ENCODE measurements at regions not wholly inside any gene's neighbourhood (a gene's known extent, or its start where the extent isn't known, plus 50 kb on each side); places are given as distances from the start of the nearest gene placed in this dataset.

DNA sequence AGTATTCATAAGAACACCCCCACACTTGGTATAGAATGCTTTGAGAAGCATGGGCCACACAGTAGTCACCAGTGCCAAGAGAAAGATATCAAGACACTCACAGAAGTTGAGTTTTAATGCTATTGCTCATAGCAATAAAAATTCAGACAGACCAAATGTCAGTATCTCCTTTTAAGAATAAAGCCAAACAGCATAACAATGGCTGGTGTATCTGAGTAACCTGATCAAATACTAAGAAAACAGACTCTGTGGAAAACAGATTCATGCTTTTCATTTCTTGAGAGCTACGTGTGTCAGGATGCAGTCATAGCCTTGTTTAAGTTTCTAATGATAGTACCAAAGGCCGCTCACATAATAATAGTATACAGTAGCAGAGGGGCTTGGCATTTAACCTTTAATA lies 778.5 kb downstream of the MECOM start:
- no peak for TF ChIP-seq EZH2 (IDR thresholded peaks at IDR 0.05; ENCODE audit: insufficient read depth, poor library complexity, severe bottlenecking)
- no peak for TF ChIP-seq EZH2phosphoT487 (IDR thresholded peaks at IDR 0.05; ENCODE audit: insufficient read depth, low read depth)

All from GM23248 (cell line).